H1 (cell line): ENCODE measurements at regions not wholly inside any gene's neighbourhood (a gene's known extent, or its start where the extent isn't known, plus 50 kb on each side); places are given as distances from the start of the nearest gene placed in this dataset.

Experiments
- CTCF ChIA-PET: fragments of 300-600 bp; sonication (Branson Sonifier 250); formaldehyde crosslinking; loops from one replicate; lab custom pipeline; 2021; ENCODE audit not compliant: partially characterized antibody; lab: Charles Lee
- POLR2A ChIA-PET: fragments of 300-600 bp; sonication (Branson Sonifier 250); formaldehyde crosslinking; loops from one replicate; lab custom pipeline; 2021; ENCODE audit warnings: inconsistent platforms; ENCODE audit not compliant: partially characterized antibody; lab: Charles Lee
- DNase-seq, 2 experiments: peaks; one replicate each; pipeline versions ENCODE4 v3.0.0 to v3.0.0-alpha.2; 2010 to 2022; ENCODE audit warnings: low spot score in 2 of 2, low read depth in 1 of 2, mixed read lengths in 1 of 2
- FAIRE-seq: peaks from 2 replicates; lab custom pipeline; 2011; peaks lifted over from hg19 to GRCh38; lab: Jason Lieb, UNC
- H2AFZ ChIP-seq: 2 replicates; pipeline ENCODE4 v1.8.1; 2012; ENCODE audit warnings: low read length, inconsistent platforms
- H2AK5ac ChIP-seq: 2 replicates; pipeline ENCODE4 v1.6.1; 2013; ENCODE audit warnings: low read depth, low read length
- H2BK120ac ChIP-seq: replicated peaks from 2 replicates; pipeline ENCODE3; 2013; ENCODE audit warnings: low read depth, low read length, inconsistent platforms
- H2BK12ac ChIP-seq: 2 replicates; pipeline ENCODE4 v1.6.1; 2013; ENCODE audit warnings: low read depth, low read length
- H2BK15ac ChIP-seq: 2 replicates; pipeline ENCODE4 v1.6.1; 2013; ENCODE audit warnings: low read length
- H2BK20ac ChIP-seq: 2 replicates; pipeline ENCODE4 v1.6.1; 2013; ENCODE audit warnings: low read length
- H2BK5ac ChIP-seq: 2 replicates; pipeline ENCODE4 v1.6.1; 2013; ENCODE audit warnings: low read depth, low read length
- H3K14ac ChIP-seq: 2 replicates; pipeline ENCODE4 v1.6.1; 2013; ENCODE audit warnings: inconsistent platforms; ENCODE audit not compliant: insufficient read length
- H3K18ac ChIP-seq: 2 replicates; pipeline ENCODE4 v1.6.1; 2013; ENCODE audit warnings: low read length; ENCODE audit errors: extremely low read depth
- H3K23ac ChIP-seq: 2 replicates; pipeline ENCODE4 v1.6.1; 2013; ENCODE audit warnings: inconsistent platforms; ENCODE audit not compliant: insufficient read length
- H3K23me2 ChIP-seq: 2 replicates; pipeline ENCODE4 v1.6.1; 2013; ENCODE audit warnings: low read depth, low read length
- H3K27ac ChIP-seq: 2 replicates; pipeline ENCODE4 v1.6.1; 2011; ENCODE audit warnings: low read depth, low read length, inconsistent platforms
- H3K27me3 ChIP-seq, 4 experiments: replicated peaks in 1 of 4; 1 replicate in 1 of 4; 2 replicates in 3 of 4; pipeline versions ENCODE4 v1.6.1 to v1.8.1; 2011 to 2013; ENCODE audit warnings: low read length in 3 of 4, mild to moderate bottlenecking in 3 of 4, inconsistent platforms in 2 of 4, mixed read lengths in 2 of 4, moderate library complexity in 1 of 4; ENCODE audit not compliant: control insufficient read depth in 3 of 4, insufficient read depth in 3 of 4; ENCODE audit errors: extremely low read depth in 1 of 4
- H3K36me3 ChIP-seq, 4 experiments: 2 replicates each; pipeline versions ENCODE4 v1.6.1 to v1.8.1; 2011 to 2013; ENCODE audit warnings: mild to moderate bottlenecking in 4 of 4, low read length in 3 of 4, moderate library complexity in 2 of 4, control low read depth in 1 of 4, inconsistent platforms in 1 of 4; ENCODE audit not compliant: insufficient read depth in 4 of 4, control insufficient read depth in 2 of 4
- H3K4ac ChIP-seq: replicated peaks from 2 replicates; pipeline ENCODE3; 2013; ENCODE audit warnings: low read length, low read depth, mixed read lengths, inconsistent platforms; ENCODE audit not compliant: insufficient read length
- H3K4me1 ChIP-seq, 4 experiments: replicated peaks in 1 of 4; 1 replicate in 1 of 4; 2 replicates in 3 of 4; pipeline versions ENCODE4 v1.6.1 to v1.8.1; 2011 to 2013; ENCODE audit warnings: low read length in 3 of 4, inconsistent platforms in 2 of 4, mixed read lengths in 1 of 4; ENCODE audit not compliant: insufficient read depth in 4 of 4, control insufficient read depth in 3 of 4
- H3K4me2 ChIP-seq, 2 experiments: 2 replicates each; pipeline versions ENCODE4 v1.6.1 to v1.8.1; 2011 to 2013; ENCODE audit warnings: low read depth in 2 of 2, low read length in 2 of 2, control low read depth in 1 of 2, inconsistent platforms in 1 of 2, mild to moderate bottlenecking in 1 of 2; ENCODE audit not compliant: insufficient read depth in 1 of 2
- H3K4me3 ChIP-seq, 4 experiments: fragments of 200-600, 300-600 bp in 1 of 4; sonication (generic), shearing (Covaris generic), sonication (Bioruptor Twin) in 1 of 4; 2 replicates each; pipeline versions ENCODE4 v1.5.1 to v1.8.1; 2011 to 2016; ENCODE audit warnings: low read length in 4 of 4, low read depth in 3 of 4, control low read depth in 2 of 4, inconsistent platforms in 2 of 4, mild to moderate bottlenecking in 2 of 4, mixed read lengths in 1 of 4, moderate library complexity in 1 of 4; ENCODE audit not compliant: insufficient read depth in 2 of 4; ENCODE audit errors: extremely low read depth in 1 of 4
- H3K56ac ChIP-seq: replicated peaks from 2 replicates; pipeline ENCODE3; 2013; ENCODE audit warnings: low read depth, mild to moderate bottlenecking, mixed read lengths, low read length, inconsistent platforms; ENCODE audit not compliant: insufficient read length
- H3K79me1 ChIP-seq: 2 replicates; pipeline ENCODE4 v1.6.1; 2013; ENCODE audit warnings: low read depth, low read length, control low read depth
- H3K79me2 ChIP-seq, 2 experiments: 2 replicates each; pipeline versions ENCODE4 v1.6.1 to v1.8.1; 2012 to 2013; ENCODE audit warnings: low read length in 2 of 2, mild to moderate bottlenecking in 2 of 2, inconsistent platforms in 1 of 2; ENCODE audit not compliant: insufficient read depth in 2 of 2, control insufficient read depth in 1 of 2
- H3K9ac ChIP-seq, 4 experiments: replicated peaks in 1 of 4; 1 replicate in 1 of 4; 2 replicates in 3 of 4; pipeline versions ENCODE4 v1.6.1 to v1.8.1; 2011 to 2013; ENCODE audit warnings: low read depth in 3 of 4, low read length in 3 of 4, control low read depth in 2 of 4, mild to moderate bottlenecking in 2 of 4, moderate library complexity in 2 of 4, inconsistent platforms in 1 of 4; ENCODE audit errors: extremely low read depth in 1 of 4
- H3K9me3 ChIP-seq, 2 experiments: 2 replicates each; pipeline versions ENCODE4 v1.6.1 to v1.8.1; 2012 to 2013; ENCODE audit warnings: mild to moderate bottlenecking in 2 of 2, moderate library complexity in 2 of 2, control low read depth in 1 of 2, inconsistent platforms in 1 of 2, low read depth in 1 of 2, low read length in 1 of 2, mixed read lengths in 1 of 2; ENCODE audit not compliant: insufficient read depth in 2 of 2
- H4K20me1 ChIP-seq, 2 experiments: replicated peaks in 1 of 2; 2 replicates each; pipeline versions ENCODE3 to v1.8.1; 2011 to 2013; ENCODE audit warnings: inconsistent platforms in 2 of 2, low read length in 2 of 2, mild to moderate bottlenecking in 1 of 2; ENCODE audit not compliant: insufficient read depth in 2 of 2, control insufficient read depth in 1 of 2
- H4K5ac ChIP-seq: 2 replicates; pipeline ENCODE4 v1.6.1; 2013; ENCODE audit warnings: low read length, low read depth, mixed read lengths, inconsistent platforms; ENCODE audit not compliant: insufficient read length
- H4K8ac ChIP-seq: 2 replicates; pipeline ENCODE4 v1.8.0; 2013; ENCODE audit warnings: mild to moderate bottlenecking, moderate library complexity, low read length, inconsistent platforms; ENCODE audit not compliant: insufficient read depth; ENCODE audit errors: extremely low read depth
- H4K91ac ChIP-seq: replicated peaks from 2 replicates; pipeline ENCODE3; 2013; ENCODE audit warnings: low read length, mixed read lengths, inconsistent platforms; ENCODE audit not compliant: insufficient read length
- CBX5 ChIP-seq: fragments of 300-800, 300-1000 bp; sonication (generic); IDR thresholded peaks from 2 replicates; pipeline ENCODE4 v1.7.1; 2016; ENCODE audit warnings: antibody characterized with exemption, low read length, low read depth
- CHD1 ChIP-seq: IDR thresholded peaks from 2 replicates; pipeline ENCODE4 v1.6.1; 2012; ENCODE audit warnings: low read depth, low read length, improper control_type of control experiment
- EP300 ChIP-seq, 2 experiments: IDR thresholded peaks; 1 replicate in 1 of 2; 2 replicates in 1 of 2; pipeline ENCODE4 v1.6.1; 2011 to 2012; ENCODE audit warnings: low read depth in 2 of 2, low read length in 2 of 2, mild to moderate bottlenecking in 2 of 2, borderline replicate concordance in 1 of 2, inconsistent platforms in 1 of 2, moderate library complexity in 1 of 2
- FOSL1 ChIP-seq: IDR thresholded peaks from 2 replicates; pipeline ENCODE4 v1.6.1; 2011; ENCODE audit warnings: mild to moderate bottlenecking, low read depth, low read length, moderate library complexity; ENCODE audit not compliant: insufficient read depth
- NRF1 ChIP-seq: IDR thresholded peaks from 2 replicates; pipeline ENCODE4 v1.6.1; 2011; ENCODE audit warnings: mild to moderate bottlenecking, low read depth, low read length, improper control_type of control experiment
- POU5F1 ChIP-seq: IDR thresholded peaks from 2 replicates; pipeline ENCODE4 v1.6.1; 2011; ENCODE audit warnings: low read depth, mild to moderate bottlenecking, low read length, moderate library complexity
- RXRA ChIP-seq: IDR thresholded peaks from 2 replicates; pipeline ENCODE4 v1.6.1; 2011; ENCODE audit warnings: low read depth, mild to moderate bottlenecking, low read length, moderate library complexity; ENCODE audit not compliant: insufficient read depth
- SIRT6 ChIP-seq: IDR thresholded peaks from one replicate; pipeline ENCODE4 v1.7.1; 2012; ENCODE audit warnings: low read length, inconsistent platforms
- SP4 ChIP-seq: IDR thresholded peaks from 2 replicates; pipeline ENCODE4 v1.6.1; 2012; ENCODE audit warnings: low read length, inconsistent platforms
- SUZ12 ChIP-seq: fragments of 200-600 bp; sonication (generic); IDR thresholded peaks from 2 replicates; pipeline ENCODE4 v1.6.1; 2012; ENCODE audit warnings: mild to moderate bottlenecking, inconsistent platforms, low read length, moderate library complexity, mixed read lengths
- TAF1 ChIP-seq: IDR thresholded peaks from 2 replicates; pipeline ENCODE4 v1.6.1; 2011; ENCODE audit warnings: mild to moderate bottlenecking, low read depth, low read length
- USF2 ChIP-seq: IDR thresholded peaks from 2 replicates; pipeline ENCODE4 v1.6.1; 2011; ENCODE audit warnings: low read length, improper control_type of control experiment
- ZNF274 ChIP-seq: IDR thresholded peaks from 2 replicates; pipeline ENCODE4 v1.7.0; 2012; ENCODE audit warnings: low read length, borderline replicate concordance; ENCODE audit errors: extremely low read depth
- WGBS, 2 experiments: shearing (Covaris generic) in 1 of 2; methylation state at CpG; one replicate each; pipeline versions ENCODE4 v1.1.6 to v1.1.7; 2013 to 2015; ENCODE audit warnings: low lambda C conversion rate in 2 of 2, mixed read lengths in 2 of 2, inconsistent platforms in 1 of 2, low coverage in 1 of 2, missing lambda C conversion rate in 1 of 2; ENCODE audit not compliant: insufficient replicate concordance in 2 of 2, insufficient coverage in 1 of 2, insufficient read length in 1 of 2; ENCODE audit errors: extremely low coverage in 1 of 2, missing lambda C conversion rate in 1 of 2; 5-methylcytosine and 5-hydroxymethylcytosine counted together

DNA sequence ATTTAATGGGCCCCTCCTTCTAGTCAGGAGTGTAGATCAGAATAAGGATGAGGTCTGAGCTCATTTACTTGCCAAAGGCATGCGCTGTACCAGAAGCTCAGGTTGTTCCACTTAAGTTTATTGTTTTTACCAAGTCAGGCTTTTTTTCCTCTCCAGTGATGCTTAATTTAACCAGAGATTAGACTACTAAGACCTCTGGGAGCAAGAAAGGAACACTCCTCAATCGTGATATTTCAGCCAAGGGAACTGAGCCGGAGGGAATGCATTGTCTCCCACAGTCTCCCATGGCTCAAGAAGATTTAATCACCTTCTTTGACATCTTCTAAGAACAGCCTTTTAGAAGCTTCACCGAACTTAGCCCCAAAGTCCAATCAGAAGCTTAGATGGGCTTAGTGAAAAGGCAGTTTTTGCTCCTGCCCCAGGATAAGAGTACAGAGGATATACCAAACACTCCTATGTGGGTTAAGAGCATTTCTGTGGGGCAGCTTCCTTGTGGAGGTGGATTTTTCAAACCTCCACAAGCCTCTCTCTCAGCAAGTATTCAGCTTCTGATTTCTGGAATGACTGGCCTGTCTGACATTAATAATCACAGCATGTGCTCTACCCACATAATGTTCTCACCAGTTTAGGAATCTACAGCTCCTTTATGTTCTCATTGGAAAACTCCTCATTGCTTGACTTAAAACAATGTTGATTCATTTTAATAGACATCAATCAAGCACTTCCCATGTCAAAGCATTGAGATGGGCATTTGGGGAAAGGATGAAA is 322.7 kb downstream of the SUCLA2 start:
- no peaks in the 10 kb centered on the region for H3K9me3 ChIP-seq
- no peak overlapping the region for H3K4ac ChIP-seq
- CTCF ChIA-PET = interaction anchor here (1.0 to 1.5 kb wide), 4 partner anchors 13 to 552 kb away, joined by 3 read pairs; no protein-coding TSS in a partner anchor
- no peak overlapping the region for H4K8ac ChIP-seq
- no peak overlapping the region for H2BK20ac ChIP-seq
- no peak overlapping the region for H3K9ac ChIP-seq
- H3K18ac ChIP-seq = no peak overlapping the region
- H2BK15ac ChIP-seq = no peak overlapping the region
- H2BK120ac ChIP-seq = no peak overlapping the region
- FAIRE-seq (no peak), DNase-seq (no peak)
- no peaks in the 10 kb centered on the region for H3K36me3 ChIP-seq
- 86% methylated on average over 4 of the region's 4 CpGs; no CpG with 5 or more reads in 1 of the 2 experiments for WGBS, 2 experiments
- no peak overlapping the region for H4K5ac ChIP-seq
- H3K14ac ChIP-seq = no peak overlapping the region
- H3K4me2 ChIP-seq = no peak overlapping the region
- H3K23ac ChIP-seq = no peak overlapping the region
- no peaks in the 10 kb centered on the region for H4K20me1 ChIP-seq
- no peak overlapping the region for H2BK5ac ChIP-seq
- no peak overlapping the region for H2AFZ ChIP-seq
- H3K56ac ChIP-seq = no peak overlapping the region
- POLR2A ChIA-PET = no interaction called here
- H3K79me1 ChIP-seq = no peaks in the 10 kb centered on the region
- H4K91ac ChIP-seq = no peak overlapping the region
- no peaks in the 10 kb centered on the region for H3K4me1 ChIP-seq
- H3K27me3 ChIP-seq = no peaks in the 10 kb centered on the region
- no peak overlapping the region for H3K4me3 ChIP-seq
- H3K23me2 ChIP-seq = no peaks in the 10 kb centered on the region
- H3K27ac ChIP-seq = no peak overlapping the region
- no peaks in the 10 kb centered on the region for H3K79me2 ChIP-seq
- H2AK5ac ChIP-seq = no peak overlapping the region
- H2BK12ac ChIP-seq = no peak overlapping the region
- TF ChIP-seq CHD1 = no peak
- TF ChIP-seq SIRT6 = no peak
- TF ChIP-seq POU5F1 = no peak
- no peak for TF ChIP-seq USF2
- no peak for TF ChIP-seq EP300 (IDR thresholded peaks at IDR 0.05; ENCODE audit: borderline replicate concordance in 1 of 2, low read depth in 2 of 2, low read length in 2 of 2)
- no peak for TF ChIP-seq SP4
- no peak for TF ChIP-seq NRF1
- no peak for TF ChIP-seq TAF1
- no peak for TF ChIP-seq SUZ12
- TF ChIP-seq FOSL1 = no peak
- no peak for TF ChIP-seq RXRA
- TF ChIP-seq ZNF274 = no peak
- TF ChIP-seq CBX5 = no peak
